ENCODE measurements at regions not wholly inside any gene's neighbourhood (a gene's known extent, or its start where the extent isn't known, plus 50 kb on each side); places are given as distances from the start of the nearest gene placed in this dataset.

GRCh38 chr3:67998281-67998680, 343.9 kb upstream of the SUCLG2 start (continued):
- TF ChIP-seq IRF3 (IDR thresholded peaks at IDR 0.05; ENCODE audit: low read depth, low read length) (no peak), CHD2 (IDR thresholded peaks at IDR 0.05; ENCODE audit: low read length, partially characterized antibody) (no peak), RFX5 (IDR thresholded peaks at IDR 0.05; ENCODE audit: low read length) (no peak), FOXJ3 (CRISPR knock-in tag; IDR thresholded peaks at IDR 0.05) (no peak)

- Histone ChIP-seq H3K36me3 (replicated peaks in 1 of 2; ENCODE audit: control insufficient read depth in 1 of 2, insufficient read depth in 2 of 2, low read length in 1 of 2) (no peaks in the 10 kb centered on the region), H3K27ac (ENCODE audit: low read depth in 2 of 2, low read length in 1 of 2) (no peak overlapping the region), H3K9me2 (no peaks in the 10 kb centered on the region), H3K4me1 (ENCODE audit: control insufficient read depth in 1 of 2, insufficient read depth in 2 of 2, low read depth in 1 of 2, low read length in 1 of 2) (no peaks in the 10 kb centered on the region), H4K20me1 (ENCODE audit: insufficient read depth) (no peaks in the 10 kb centered on the region), H3K9me3 (no peaks in the 10 kb centered on the region), H3K4me2 (no peak overlapping the region), H3K4me3 (ENCODE audit: low read depth in 2 of 2, low read length in 1 of 2) (no peak overlapping the region), H3K79me2 (ENCODE audit: insufficient read depth) (no peaks in the 10 kb centered on the region), H3K9ac (no peak overlapping the region), H3K27me3 (ENCODE audit: insufficient read depth) (no peaks in the 10 kb centered on the region), H2AFZ (ENCODE audit: low read depth) (no peak overlapping the region), H3F3A (replicated peaks; ENCODE audit: insufficient read depth) (no peaks in the 10 kb centered on the region)
- ChIA-PET POLR2A (no interaction called here), CTCF (interaction anchor here (1.1 kb wide), 1 partner anchor 882 kb away, joined by 3 read pairs; no protein-coding TSS in a partner anchor)
- no peak for TF ChIP-seq YY1 (IDR thresholded peaks at IDR 0.05; ENCODE audit: low read depth)
- TF ChIP-seq FOXM1 (IDR thresholded peaks at IDR 0.05; ENCODE audit: low read depth), result no peak
- TF ChIP-seq GATA2 (CRISPR knock-in tag; IDR thresholded peaks at IDR 0.05), result no peak
- no peak for TF ChIP-seq SMC3 (IDR thresholded peaks at IDR 0.05; ENCODE audit: low read depth, low read length)
- no peak for TF ChIP-seq MAX (IDR thresholded peaks at IDR 0.05; ENCODE audit: low read depth)
- no peak for TF ChIP-seq SIN3A (IDR thresholded peaks at IDR 0.05; ENCODE audit: borderline replicate concordance, low read depth, low read length)
- TF ChIP-seq PBX3 (IDR thresholded peaks at IDR 0.05), result no peak
- no peak for TF ChIP-seq USF2 (IDR thresholded peaks at IDR 0.05; ENCODE audit: borderline replicate concordance, low read depth, low read length)
- TF ChIP-seq EP300 (IDR thresholded peaks at IDR 0.05; ENCODE audit: borderline replicate concordance in 1 of 2, low read depth in 1 of 2, low read length in 1 of 2), result no peak
- no peak for TF ChIP-seq USF1 (IDR thresholded peaks at IDR 0.05; ENCODE audit: borderline replicate concordance, low read depth)
- no peak for TF ChIP-seq RXRA (IDR thresholded peaks at IDR 0.05; ENCODE audit: borderline replicate concordance, low read depth)
- TF ChIP-seq GABPA (IDR thresholded peaks at IDR 0.05; ENCODE audit: low read depth), result no peak
- 21% methylated on average over 3 of the region's 3 CpGs for WGBS (ENCODE audit: low lambda C conversion rate)
- DNase-seq, result no peak
Measured at GRCh38 chr3:67995206-67995605, 340.8 kb upstream of the SUCLG2 start.
